AG04449 (cell line): ENCODE measurements at regions not wholly inside any gene's neighbourhood (a gene's known extent, or its start where the extent isn't known, plus 50 kb on each side); places are given as distances from the start of the nearest gene placed in this dataset.

Source experiments
- CTCF ChIA-PET: fragments of 350-600 bp; formaldehyde crosslinking; extraction: SDS; loops from one replicate; lab custom pipeline; 2021; ENCODE audit warnings: antibody characterized with exemption; lab: Yijun Ruan, JAX
- POLR2A ChIA-PET: fragments of 400-600, 350-600 bp; formaldehyde crosslinking; extraction: SDS; loops from one replicate; lab custom pipeline; 2020; ENCODE audit warnings: antibody characterized with exemption, inconsistent platforms; lab: Yijun Ruan, JAX
- DNase-seq: peaks from one replicate; pipeline ENCODE4 v3.0.0-alpha.2; 2010; ENCODE audit warnings: low read depth, low spot score
- H3K4me3 ChIP-seq: 2 replicates; pipeline ENCODE4 v1.5.1; 2011; ENCODE audit warnings: low read depth, mild to moderate bottlenecking, control low read depth, low read length
- TF ChIP-seq, protein P1 (sequence below): IDR thresholded peaks from one replicate; pipeline ENCODE4 v1.5.1; 2011; ENCODE audit warnings: mild to moderate bottlenecking, moderate library complexity, low read length, control low read depth, inconsistent platforms; ENCODE audit not compliant: insufficient read depth; ENCODE audit errors: missing control alignments

DNA sequence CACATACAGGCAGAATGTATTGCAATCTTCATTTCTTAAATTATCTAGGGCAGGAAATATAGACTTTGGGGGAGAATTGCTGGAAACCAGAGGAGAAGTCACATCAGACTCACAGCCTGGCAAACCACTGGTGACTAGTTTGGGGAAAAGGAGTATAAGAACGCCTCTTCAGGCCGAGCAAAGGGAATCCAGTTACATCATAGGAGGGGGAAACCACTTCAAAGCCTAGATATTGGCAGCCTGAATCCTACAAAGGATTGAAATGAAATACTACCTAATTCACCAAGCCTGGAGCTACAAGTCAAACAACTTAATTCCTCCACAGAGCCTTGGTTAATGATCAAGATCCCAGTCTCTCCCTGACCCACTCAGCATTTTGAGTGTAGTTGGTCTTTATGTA is 121.7 kb downstream of the SLC30A10 start:
- TF ChIP-seq, protein P1, sequence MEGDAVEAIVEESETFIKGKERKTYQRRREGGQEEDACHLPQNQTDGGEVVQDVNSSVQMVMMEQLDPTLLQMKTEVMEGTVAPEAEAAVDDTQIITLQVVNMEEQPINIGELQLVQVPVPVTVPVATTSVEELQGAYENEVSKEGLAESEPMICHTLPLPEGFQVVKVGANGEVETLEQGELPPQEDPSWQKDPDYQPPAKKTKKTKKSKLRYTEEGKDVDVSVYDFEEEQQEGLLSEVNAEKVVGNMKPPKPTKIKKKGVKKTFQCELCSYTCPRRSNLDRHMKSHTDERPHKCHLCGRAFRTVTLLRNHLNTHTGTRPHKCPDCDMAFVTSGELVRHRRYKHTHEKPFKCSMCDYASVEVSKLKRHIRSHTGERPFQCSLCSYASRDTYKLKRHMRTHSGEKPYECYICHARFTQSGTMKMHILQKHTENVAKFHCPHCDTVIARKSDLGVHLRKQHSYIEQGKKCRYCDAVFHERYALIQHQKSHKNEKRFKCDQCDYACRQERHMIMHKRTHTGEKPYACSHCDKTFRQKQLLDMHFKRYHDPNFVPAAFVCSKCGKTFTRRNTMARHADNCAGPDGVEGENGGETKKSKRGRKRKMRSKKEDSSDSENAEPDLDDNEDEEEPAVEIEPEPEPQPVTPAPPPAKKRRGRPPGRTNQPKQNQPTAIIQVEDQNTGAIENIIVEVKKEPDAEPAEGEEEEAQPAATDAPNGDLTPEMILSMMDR = no peak

DNA sequence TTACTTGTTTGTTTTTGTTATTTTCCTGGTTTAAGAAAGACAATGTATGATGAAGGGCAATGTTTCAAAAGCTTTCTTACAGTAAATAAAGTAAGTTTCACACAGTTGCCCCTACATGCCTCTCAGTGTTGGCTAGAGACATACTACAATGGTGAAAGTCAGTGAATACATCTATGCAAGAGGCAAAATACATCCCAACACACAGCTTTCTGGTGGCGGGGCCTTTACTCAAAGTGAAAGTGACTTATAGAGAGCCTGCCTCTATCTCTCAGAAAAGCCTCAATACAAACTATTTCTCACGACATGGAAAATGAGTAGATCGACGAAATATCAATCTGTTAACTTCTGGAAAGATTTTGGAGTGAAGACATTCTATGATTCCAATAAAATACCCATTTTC is 122.3 kb downstream of the SLC30A10 start:
- POLR2A ChIA-PET = no interaction called here
- CTCF ChIA-PET = interaction anchor here (0.7 kb wide), 1 partner anchor 26 kb away, joined by 3 read pairs; no protein-coding TSS in a partner anchor
- H3K4me3 ChIP-seq = no peak overlapping the region
- TF ChIP-seq, protein P1 = no peak
- no peak for DNase-seq

More for the DNA sequence above, 121.7 kb downstream of the SLC30A10 start:
- ChIA-PET POLR2A (no interaction called here), CTCF (interaction anchor here (0.9 kb wide), 1 partner anchor 1477 kb away, joined by 3 read pairs; no protein-coding TSS in a partner anchor)
- H3K4me3 ChIP-seq = no peak overlapping the region
- no peak for DNase-seq

DNA sequence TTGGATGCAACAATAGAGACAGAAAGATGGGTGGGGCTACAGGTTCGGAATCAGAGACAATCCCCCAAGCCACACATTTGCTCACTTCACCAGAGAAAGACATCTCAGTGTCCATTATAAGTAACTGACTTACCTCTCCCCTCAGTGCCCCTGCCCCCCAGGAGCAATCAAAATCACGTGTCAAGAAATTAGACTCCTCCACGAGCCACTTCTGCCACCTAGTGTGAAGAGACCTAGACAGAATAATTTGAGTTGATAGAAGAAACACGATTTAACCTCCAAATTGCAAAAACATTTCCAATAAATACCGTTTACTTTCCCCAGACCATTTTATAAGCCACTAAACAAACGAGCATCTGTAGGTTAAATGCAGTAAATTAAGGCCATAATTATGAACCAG is 123.2 kb downstream of the SLC30A10 start:
- DNase-seq = no peak
- ChIA-PET POLR2A (no interaction called here), CTCF (interaction anchor here (0.7 kb wide), 1 partner anchor 25 kb away, joined by 3 read pairs; no protein-coding TSS in a partner anchor)
- H3K4me3 ChIP-seq = no peak overlapping the region
- TF ChIP-seq, protein P1 = no peak

DNA sequence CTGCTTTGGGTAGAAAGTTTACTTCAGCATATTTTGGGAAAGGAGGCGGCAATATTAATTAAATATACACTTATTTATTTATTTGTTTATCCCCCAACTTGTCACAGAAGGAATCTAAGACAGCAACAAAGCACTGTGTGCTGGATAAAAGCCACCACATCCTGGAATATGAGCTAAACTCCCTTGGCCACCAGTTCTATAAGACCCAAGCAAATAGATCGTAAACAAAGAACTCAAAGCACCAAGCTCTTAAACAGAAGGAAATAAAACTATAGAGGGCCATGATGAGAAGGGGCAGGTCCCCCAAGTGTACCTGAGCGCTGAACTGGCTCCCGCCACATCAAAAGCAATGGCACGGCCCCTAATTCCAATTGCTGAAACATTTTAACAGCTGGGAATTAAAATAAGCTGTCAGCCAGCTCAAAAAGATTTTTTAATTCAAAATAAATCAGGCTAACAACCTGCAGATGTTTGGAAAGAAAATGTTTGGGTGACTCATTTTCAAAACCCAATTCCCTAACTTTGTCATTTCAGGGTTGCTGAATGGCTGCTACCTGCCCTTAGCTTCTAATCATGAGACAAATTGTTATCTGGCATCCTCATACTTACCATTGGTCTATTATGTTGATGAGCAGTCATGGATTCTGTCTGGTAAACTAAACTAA is 127.1 kb downstream of the SLC30A10 start:
- no peak for DNase-seq
- no peak overlapping the region for H3K4me3 ChIP-seq
- ChIA-PET POLR2A (interaction anchor here (0.6 kb wide), 1 partner anchor 390 kb away, joined by 3 read pairs; no protein-coding TSS in a partner anchor), CTCF (interaction anchor here (1.3 to 4.4 kb wide), 3 partner anchors 11 to 1471 kb away, joined by 5 to 28 read pairs (median 6); no protein-coding TSS in a partner anchor)
- TF ChIP-seq, protein P1 = no peak

DNA sequence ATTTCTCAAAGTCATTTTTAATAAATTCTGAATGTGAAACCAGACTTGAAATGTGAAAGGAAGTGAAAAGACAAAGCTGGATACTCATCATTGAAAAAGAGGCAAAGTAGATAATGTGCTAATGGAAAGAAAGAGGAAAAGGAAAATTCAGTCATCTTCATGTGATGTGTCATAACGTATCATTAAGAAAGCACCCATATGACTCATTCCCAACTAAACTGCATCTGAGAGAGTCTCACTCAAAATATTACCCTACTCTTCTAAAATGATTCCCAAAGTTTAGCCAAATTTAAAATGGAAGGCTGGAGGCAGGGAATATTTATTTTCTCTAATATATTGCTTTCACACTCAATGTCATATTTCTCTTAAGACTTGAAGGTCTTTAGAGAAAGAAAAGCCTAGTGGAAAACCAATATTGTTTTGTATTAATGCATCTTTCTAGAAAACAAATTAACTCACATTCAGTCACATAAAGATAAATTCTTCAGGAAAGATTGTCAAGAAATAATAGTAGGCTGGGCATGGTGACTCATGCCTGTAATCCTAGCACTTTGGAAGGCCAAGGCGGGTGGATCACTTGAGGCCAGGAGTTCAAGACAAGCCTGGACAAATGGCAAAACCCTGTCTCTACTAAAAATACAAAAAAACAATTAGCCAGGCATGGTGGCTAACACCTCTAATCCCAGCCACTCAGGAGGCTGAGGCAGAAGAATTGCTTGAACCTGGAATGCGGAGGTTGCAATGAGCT is 129.9 kb downstream of the SLC30A10 start:
- peak; percentile 16 for DNase-seq
- TF ChIP-seq, protein P1 = no peak
- CTCF ChIA-PET = interaction anchor here (0.9 kb wide), 1 partner anchor 10 kb away, joined by 3 read pairs; no protein-coding TSS in a partner anchor
- no peak overlapping the region for H3K4me3 ChIP-seq
- POLR2A ChIA-PET = no interaction called here

DNA sequence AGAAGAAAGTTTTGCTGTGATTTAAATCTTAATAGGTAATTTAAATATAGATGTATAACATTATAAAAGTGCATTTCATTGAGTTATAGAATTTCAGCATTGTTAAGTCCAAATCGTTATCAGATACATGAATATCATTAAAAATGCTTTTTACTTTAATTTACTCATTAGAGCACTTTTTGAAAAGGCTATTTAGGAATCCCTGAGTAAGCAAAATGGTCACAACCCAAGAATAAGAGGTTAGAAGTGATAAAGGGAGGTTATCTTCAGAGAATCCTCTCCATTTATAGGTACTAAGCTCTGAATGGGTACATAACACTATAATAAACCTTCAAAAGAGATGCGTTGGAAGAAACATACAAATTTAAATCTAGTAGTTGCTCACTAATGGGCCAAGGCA is 130.7 kb downstream of the SLC30A10 start:
- TF ChIP-seq, protein P1 = no peak
- POLR2A ChIA-PET = no interaction called here
- DNase-seq = no peak
- H3K4me3 ChIP-seq = no peak overlapping the region
- CTCF ChIA-PET = interaction anchor here (0.7 to 0.9 kb wide), 2 partner anchors 11 to 14 kb away, joined by 3 read pairs; no protein-coding TSS in a partner anchor
